ENCODE measurements at regions not wholly inside any gene's neighbourhood (a gene's known extent, or its start where the extent isn't known, plus 50 kb on each side); places are given as distances from the start of the nearest gene placed in this dataset.

DNA sequence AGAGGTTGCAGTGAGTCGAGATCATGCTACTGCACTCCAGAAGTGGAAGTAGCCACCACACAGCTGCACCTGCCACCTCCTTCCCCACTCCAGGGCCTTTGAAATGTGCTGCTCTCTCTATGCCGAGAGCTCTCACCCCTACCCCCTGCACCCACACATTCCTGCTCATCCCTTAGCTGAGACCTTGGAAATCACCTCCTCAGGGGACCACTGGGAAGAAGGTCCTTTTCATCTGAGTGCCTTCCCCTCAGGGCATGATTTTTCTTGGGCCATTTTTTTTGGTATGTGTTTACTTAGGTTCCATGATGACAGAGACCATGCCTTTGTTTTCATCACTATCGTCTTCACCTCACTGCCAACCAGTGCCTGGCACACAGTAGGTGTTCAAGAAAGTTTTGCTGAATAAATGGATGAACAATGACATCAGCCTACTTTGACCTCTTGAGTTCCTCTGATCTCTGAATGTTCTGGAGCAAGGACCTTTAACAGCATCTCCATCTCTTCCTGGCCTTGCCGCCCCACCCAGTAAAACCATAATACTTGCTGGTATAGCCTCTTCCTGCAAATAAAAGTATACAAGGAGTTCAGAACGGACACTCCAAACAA is 166.6 kb upstream of the KLF14 start:
- peaks cover 98% of the 10 kb centered on the region for H3K79me2 ChIP-seq (ENCODE audit: insufficient read depth, low read length)
- H3K4me1 ChIP-seq (ENCODE audit: insufficient read depth, low read length): peaks cover 24% of the 10 kb centered on the region
- H3K27ac ChIP-seq (ENCODE audit: low read length): no peak overlapping the region
- DNase-seq (no peak), ATAC-seq (ENCODE audit: insufficient read depth, low read depth) (no peak)
- H4K20me1 ChIP-seq (ENCODE audit: insufficient read depth, low read length): peaks cover 79% of the 10 kb centered on the region
- H3K4me3 ChIP-seq (ENCODE audit: low read depth in 1 of 2, low read length in 2 of 2): no peak overlapping the region
- H3K4me2 ChIP-seq (ENCODE audit: insufficient read depth, low read length): no peak overlapping the region
- peaks cover 85% of the 10 kb centered on the region for H3K36me3 ChIP-seq (ENCODE audit: insufficient read depth, low read length)
- no peaks in the 10 kb centered on the region for H3K9me3 ChIP-seq (ENCODE audit: insufficient read depth, low read length, severe bottlenecking)
- no peaks in the 10 kb centered on the region for H3K27me3 ChIP-seq (ENCODE audit: insufficient read depth, low read length, poor library complexity)
- H2AFZ ChIP-seq (ENCODE audit: low read depth, low read length): no peak overlapping the region
- H3K9ac ChIP-seq (ENCODE audit: low read depth, low read length): no peak overlapping the region
- TF ChIP-seq, protein P1, sequence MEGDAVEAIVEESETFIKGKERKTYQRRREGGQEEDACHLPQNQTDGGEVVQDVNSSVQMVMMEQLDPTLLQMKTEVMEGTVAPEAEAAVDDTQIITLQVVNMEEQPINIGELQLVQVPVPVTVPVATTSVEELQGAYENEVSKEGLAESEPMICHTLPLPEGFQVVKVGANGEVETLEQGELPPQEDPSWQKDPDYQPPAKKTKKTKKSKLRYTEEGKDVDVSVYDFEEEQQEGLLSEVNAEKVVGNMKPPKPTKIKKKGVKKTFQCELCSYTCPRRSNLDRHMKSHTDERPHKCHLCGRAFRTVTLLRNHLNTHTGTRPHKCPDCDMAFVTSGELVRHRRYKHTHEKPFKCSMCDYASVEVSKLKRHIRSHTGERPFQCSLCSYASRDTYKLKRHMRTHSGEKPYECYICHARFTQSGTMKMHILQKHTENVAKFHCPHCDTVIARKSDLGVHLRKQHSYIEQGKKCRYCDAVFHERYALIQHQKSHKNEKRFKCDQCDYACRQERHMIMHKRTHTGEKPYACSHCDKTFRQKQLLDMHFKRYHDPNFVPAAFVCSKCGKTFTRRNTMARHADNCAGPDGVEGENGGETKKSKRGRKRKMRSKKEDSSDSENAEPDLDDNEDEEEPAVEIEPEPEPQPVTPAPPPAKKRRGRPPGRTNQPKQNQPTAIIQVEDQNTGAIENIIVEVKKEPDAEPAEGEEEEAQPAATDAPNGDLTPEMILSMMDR (IDR thresholded peaks at IDR 0.05; ENCODE audit: borderline replicate concordance, extremely low read depth, low read length, poor library complexity, severe bottlenecking): no peak
- TF ChIP-seq EZH2 (IDR thresholded peaks at IDR 0.05; ENCODE audit: borderline replicate concordance, low read depth, low read length, severe bottlenecking): no peak

DNA sequence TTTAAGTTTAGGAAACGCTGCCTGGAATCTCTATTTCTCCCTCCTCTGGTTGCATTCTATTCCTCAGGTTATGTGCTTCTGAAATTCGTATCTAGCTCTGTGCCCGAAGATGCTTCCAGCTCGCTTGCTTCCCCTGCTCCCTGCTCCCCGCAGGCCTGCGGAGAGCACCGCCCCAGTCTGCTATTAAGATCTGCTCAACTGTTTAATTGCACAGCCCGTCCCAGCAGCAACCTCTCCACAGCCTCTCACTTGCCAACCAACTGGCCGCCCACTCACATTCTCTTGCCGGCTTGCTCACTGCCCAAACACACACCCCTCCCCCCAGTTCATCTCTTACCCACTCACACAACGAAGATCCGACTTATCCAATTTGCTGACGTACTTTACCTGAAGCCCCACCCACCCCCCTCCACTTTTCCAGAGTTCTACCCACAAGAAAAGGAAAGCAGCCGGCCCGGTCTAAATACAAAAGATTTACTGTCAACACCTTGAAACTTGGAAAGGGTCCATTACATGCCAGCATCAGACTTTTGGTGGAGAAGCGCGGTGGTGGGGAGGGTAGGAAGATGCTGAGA is 167.3 kb upstream of the KLF14 start:
- ATAC-seq (ENCODE audit: insufficient read depth, low read depth): no peak

DNA sequence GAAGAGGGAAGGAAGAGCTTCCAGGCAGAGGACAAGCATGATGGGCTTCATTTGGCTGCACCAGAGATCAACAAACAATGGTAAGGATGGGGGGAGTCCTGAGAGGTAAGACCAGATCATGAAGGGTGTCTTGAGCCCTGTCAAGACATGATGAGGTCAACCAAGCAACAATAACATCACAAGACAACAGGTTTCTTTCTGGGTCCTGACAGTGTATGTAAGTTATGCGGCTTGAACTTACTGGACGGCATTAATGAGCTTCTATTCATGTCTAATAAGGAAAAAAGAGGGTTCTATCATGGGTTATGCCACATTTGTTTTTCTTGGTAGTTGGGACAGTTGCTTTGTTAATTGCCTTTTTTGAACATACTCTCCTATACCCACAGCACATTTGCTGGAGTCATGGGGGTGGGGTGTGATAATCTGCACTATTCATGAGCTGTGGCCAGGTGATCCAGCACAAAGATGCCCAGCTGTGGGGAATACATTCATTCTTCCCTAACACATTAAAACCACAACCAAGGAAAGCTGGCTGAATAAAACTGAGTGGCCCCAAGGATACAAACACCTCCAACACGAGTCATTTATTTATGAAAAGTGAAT is 168.8 kb upstream of the KLF14 start:
- no peak overlapping the region for H2AFZ ChIP-seq (ENCODE audit: low read depth, low read length)
- H3K9ac ChIP-seq (ENCODE audit: low read depth, low read length): no peak overlapping the region
- H3K36me3 ChIP-seq (ENCODE audit: insufficient read depth, low read length): peaks cover 68% of the 10 kb centered on the region
- DNase-seq (no peak), ATAC-seq (ENCODE audit: insufficient read depth, low read depth) (no peak)
- no peak overlapping the region for H3K4me3 ChIP-seq (ENCODE audit: low read depth in 1 of 2, low read length in 2 of 2)
- no peak overlapping the region for H3K27ac ChIP-seq (ENCODE audit: low read length)
- no peak overlapping the region for H3K4me2 ChIP-seq (ENCODE audit: insufficient read depth, low read length)
- TF ChIP-seq EZH2 (IDR thresholded peaks at IDR 0.05; ENCODE audit: borderline replicate concordance, low read depth, low read length, severe bottlenecking): no peak
- TF ChIP-seq, protein P1 (IDR thresholded peaks at IDR 0.05; ENCODE audit: borderline replicate concordance, extremely low read depth, low read length, poor library complexity, severe bottlenecking): no peak
- H3K9me3 ChIP-seq (ENCODE audit: insufficient read depth, low read length, severe bottlenecking): no peaks in the 10 kb centered on the region
- H3K4me1 ChIP-seq (ENCODE audit: insufficient read depth, low read length): peaks cover 1% of the 10 kb centered on the region
- no peaks in the 10 kb centered on the region for H3K27me3 ChIP-seq (ENCODE audit: insufficient read depth, low read length, poor library complexity)
- peaks cover 97% of the 10 kb centered on the region for H3K79me2 ChIP-seq (ENCODE audit: insufficient read depth, low read length)
- peaks cover 61% of the 10 kb centered on the region for H4K20me1 ChIP-seq (ENCODE audit: insufficient read depth, low read length)

More for the DNA sequence above, 167.3 kb upstream of the KLF14 start:
- peaks cover 83% of the 10 kb centered on the region for H3K36me3 ChIP-seq (ENCODE audit: insufficient read depth, low read length)
- no peak overlapping the region for H3K4me2 ChIP-seq (ENCODE audit: insufficient read depth, low read length)
- H3K4me1 ChIP-seq (ENCODE audit: insufficient read depth, low read length): peaks cover 17% of the 10 kb centered on the region
- no peak for DNase-seq
- H3K79me2 ChIP-seq (ENCODE audit: insufficient read depth, low read length): peaks cover 98% of the 10 kb centered on the region
- no peaks in the 10 kb centered on the region for H3K27me3 ChIP-seq (ENCODE audit: insufficient read depth, low read length, poor library complexity)
- TF ChIP-seq, protein P1 (IDR thresholded peaks at IDR 0.05; ENCODE audit: borderline replicate concordance, extremely low read depth, low read length, poor library complexity, severe bottlenecking): no peak
- no peak for TF ChIP-seq EZH2 (IDR thresholded peaks at IDR 0.05; ENCODE audit: borderline replicate concordance, low read depth, low read length, severe bottlenecking)
- no peaks in the 10 kb centered on the region for H3K9me3 ChIP-seq (ENCODE audit: insufficient read depth, low read length, severe bottlenecking)
- no peak overlapping the region for H3K9ac ChIP-seq (ENCODE audit: low read depth, low read length)
- H2AFZ ChIP-seq (ENCODE audit: low read depth, low read length): no peak overlapping the region
- H3K27ac ChIP-seq (ENCODE audit: low read length): no peak overlapping the region
- H3K4me3 ChIP-seq (ENCODE audit: low read depth in 1 of 2, low read length in 2 of 2): no peak overlapping the region
- H4K20me1 ChIP-seq (ENCODE audit: insufficient read depth, low read length): peaks cover 77% of the 10 kb centered on the region
